ENCODE measurements at regions not wholly inside any gene's neighbourhood (a gene's known extent, or its start where the extent isn't known, plus 50 kb on each side); places are given as distances from the start of the nearest gene placed in this dataset.

GRCh38 chr17:68709461-68709860 is 108.3 kb upstream of the FAM20A start:
- TF ChIP-seq, protein P1, sequence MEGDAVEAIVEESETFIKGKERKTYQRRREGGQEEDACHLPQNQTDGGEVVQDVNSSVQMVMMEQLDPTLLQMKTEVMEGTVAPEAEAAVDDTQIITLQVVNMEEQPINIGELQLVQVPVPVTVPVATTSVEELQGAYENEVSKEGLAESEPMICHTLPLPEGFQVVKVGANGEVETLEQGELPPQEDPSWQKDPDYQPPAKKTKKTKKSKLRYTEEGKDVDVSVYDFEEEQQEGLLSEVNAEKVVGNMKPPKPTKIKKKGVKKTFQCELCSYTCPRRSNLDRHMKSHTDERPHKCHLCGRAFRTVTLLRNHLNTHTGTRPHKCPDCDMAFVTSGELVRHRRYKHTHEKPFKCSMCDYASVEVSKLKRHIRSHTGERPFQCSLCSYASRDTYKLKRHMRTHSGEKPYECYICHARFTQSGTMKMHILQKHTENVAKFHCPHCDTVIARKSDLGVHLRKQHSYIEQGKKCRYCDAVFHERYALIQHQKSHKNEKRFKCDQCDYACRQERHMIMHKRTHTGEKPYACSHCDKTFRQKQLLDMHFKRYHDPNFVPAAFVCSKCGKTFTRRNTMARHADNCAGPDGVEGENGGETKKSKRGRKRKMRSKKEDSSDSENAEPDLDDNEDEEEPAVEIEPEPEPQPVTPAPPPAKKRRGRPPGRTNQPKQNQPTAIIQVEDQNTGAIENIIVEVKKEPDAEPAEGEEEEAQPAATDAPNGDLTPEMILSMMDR (IDR thresholded peaks at IDR 0.05) = no peak
- no peak for TF ChIP-seq POLR2A (IDR thresholded peaks at IDR 0.05)

Measured in testis (tissue), 2 donors.